Mesothelial cell of epicardium (in vitro differentiated cells): ENCODE measurements at regions not wholly inside any gene's neighbourhood (a gene's known extent, or its start where the extent isn't known, plus 50 kb on each side); places are given as distances from the start of the nearest gene placed in this dataset.

ENCODE experiments used
- DNase-seq, 2 experiments: peaks; one replicate each; pipeline ENCODE4 v3.0.0; 2021; ENCODE audit warnings: low spot score in 2 of 2; ENCODE audit not compliant: unreplicated experiment in 2 of 2
- H3K27ac Mint-ChIP-seq: 2 replicates; pipeline ENCODE4 v1.8.0; 2021; ENCODE audit warnings: mixed read lengths
- H3K27me3 Mint-ChIP-seq: 2 replicates; pipeline ENCODE4 v1.8.0; 2021; ENCODE audit warnings: low read depth, mixed read lengths
- H3K36me3 Mint-ChIP-seq: 2 replicates; pipeline ENCODE4 v1.8.0; 2021; ENCODE audit warnings: mixed read lengths
- H3K4me1 Mint-ChIP-seq: 2 replicates; pipeline ENCODE4 v1.8.0; 2021; ENCODE audit warnings: mixed read lengths
- H3K4me3 Mint-ChIP-seq: 2 replicates; pipeline ENCODE4 v1.8.0; 2021; ENCODE audit warnings: mild to moderate bottlenecking, moderate library complexity, mixed read lengths
- H3K9me3 Mint-ChIP-seq: 2 replicates; pipeline ENCODE4 v1.8.0; 2021; ENCODE audit warnings: mixed read lengths
- CTCF ChIP-seq: fragments of 200-600 bp; sonication (generic); IDR thresholded peaks from one replicate; pipeline ENCODE4 v1.5.0; 2021; ENCODE audit warnings: antibody characterized with exemption; ENCODE audit not compliant: unreplicated experiment

- peaks cover 4% of the 10 kb centered on the region for H3K36me3 Mint-ChIP-seq
- H3K4me1 Mint-ChIP-seq, result peaks cover 8% of the 10 kb centered on the region
- no peak for TF ChIP-seq CTCF
- H3K4me3 Mint-ChIP-seq, result no peak overlapping the region
- peaks cover 22% of the 10 kb centered on the region for H3K9me3 Mint-ChIP-seq
- no peak overlapping the region for H3K27ac Mint-ChIP-seq
- no peak for DNase-seq
- H3K27me3 Mint-ChIP-seq, result no peaks in the 10 kb centered on the region
Observed at GRCh38 chr9:27712806-27713205, 139.5 kb upstream of the C9orf72 start.

- H3K36me3 Mint-ChIP-seq, result no peaks in the 10 kb centered on the region
- DNase-seq, result no peak
- peaks cover 13% of the 10 kb centered on the region for H3K4me1 Mint-ChIP-seq
- H3K27me3 Mint-ChIP-seq, result no peaks in the 10 kb centered on the region
- TF ChIP-seq CTCF, result no peak
- no peak overlapping the region for H3K4me3 Mint-ChIP-seq
- H3K27ac Mint-ChIP-seq, result no peak overlapping the region
- H3K9me3 Mint-ChIP-seq, result peaks cover 7% of the 10 kb centered on the region
Observed at GRCh38 chr9:27714388-27714787, 141.1 kb upstream of the C9orf72 start.

GRCh38 chr9:27715651-27716050 lies 142.4 kb upstream of the C9orf72 start:
- Mint-ChIP-seq H3K4me3 (no peak overlapping the region), H3K27me3 (no peaks in the 10 kb centered on the region), H3K36me3 (no peaks in the 10 kb centered on the region), H3K9me3 (peaks cover under 1% of the 10 kb centered on the region), H3K4me1 (peaks cover 13% of the 10 kb centered on the region), H3K27ac (no peak overlapping the region)
- no peak for TF ChIP-seq CTCF
- DNase-seq, result no peak

GRCh38 chr9:27717991-27718390 lies 144.7 kb upstream of the C9orf72 start:
- Mint-ChIP-seq H3K27ac (no peak overlapping the region), H3K36me3 (no peaks in the 10 kb centered on the region), H3K9me3 (no peaks in the 10 kb centered on the region), H3K4me1 (peaks cover 14% of the 10 kb centered on the region), H3K4me3 (no peak overlapping the region), H3K27me3 (no peaks in the 10 kb centered on the region)
- TF ChIP-seq CTCF, result no peak
- no peak for DNase-seq

GRCh38 chr9:27719711-27720110 lies 146.4 kb upstream of the C9orf72 start:
- H3K27me3 Mint-ChIP-seq, result no peaks in the 10 kb centered on the region
- peaks cover 13% of the 10 kb centered on the region for H3K4me1 Mint-ChIP-seq
- H3K9me3 Mint-ChIP-seq, result no peaks in the 10 kb centered on the region
- no peak for DNase-seq
- no peak overlapping the region for H3K27ac Mint-ChIP-seq
- TF ChIP-seq CTCF, result no peak
- H3K4me3 Mint-ChIP-seq, result no peak overlapping the region
- no peaks in the 10 kb centered on the region for H3K36me3 Mint-ChIP-seq

GRCh38 chr9:27722866-27723265 lies 149.6 kb upstream of the C9orf72 start:
- Mint-ChIP-seq H3K9me3 (no peaks in the 10 kb centered on the region), H3K4me1 (peaks cover 18% of the 10 kb centered on the region), H3K27ac (no peak overlapping the region), H3K27me3 (no peaks in the 10 kb centered on the region), H3K36me3 (no peaks in the 10 kb centered on the region), H3K4me3 (no peak overlapping the region)
- DNase-seq, result no peak
- no peak for TF ChIP-seq CTCF
